ENCODE measurements at regions not wholly inside any gene's neighbourhood (a gene's known extent, or its start where the extent isn't known, plus 50 kb on each side); places are given as distances from the start of the nearest gene placed in this dataset.
"Not testable (repeated sequence)": the region's sequence is repeated elsewhere in the genome, so short reads cannot be mapped to it uniquely, and the experiment has no call there.

DNA sequence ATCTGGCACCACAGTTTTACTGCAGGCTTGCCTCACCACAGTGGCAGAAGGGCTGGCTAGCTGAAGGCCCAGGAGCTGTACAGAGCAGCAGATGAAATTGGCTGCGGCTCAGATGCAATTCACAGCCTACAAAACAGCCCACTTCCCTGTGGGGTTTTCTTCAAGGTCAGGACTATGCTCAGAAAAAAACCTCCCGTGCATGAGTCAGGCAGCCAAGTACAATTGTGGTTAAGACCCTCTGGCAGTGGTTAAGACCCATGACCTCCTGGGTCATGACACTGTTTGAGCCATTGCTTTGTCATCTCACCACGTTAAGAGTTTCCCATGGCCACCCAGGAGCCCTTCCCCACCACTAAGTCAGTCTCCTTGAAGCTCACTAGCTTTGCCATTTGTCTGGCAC lies 276.3 kb downstream of the HNRNPD start:
- TF ChIP-seq, protein P1, sequence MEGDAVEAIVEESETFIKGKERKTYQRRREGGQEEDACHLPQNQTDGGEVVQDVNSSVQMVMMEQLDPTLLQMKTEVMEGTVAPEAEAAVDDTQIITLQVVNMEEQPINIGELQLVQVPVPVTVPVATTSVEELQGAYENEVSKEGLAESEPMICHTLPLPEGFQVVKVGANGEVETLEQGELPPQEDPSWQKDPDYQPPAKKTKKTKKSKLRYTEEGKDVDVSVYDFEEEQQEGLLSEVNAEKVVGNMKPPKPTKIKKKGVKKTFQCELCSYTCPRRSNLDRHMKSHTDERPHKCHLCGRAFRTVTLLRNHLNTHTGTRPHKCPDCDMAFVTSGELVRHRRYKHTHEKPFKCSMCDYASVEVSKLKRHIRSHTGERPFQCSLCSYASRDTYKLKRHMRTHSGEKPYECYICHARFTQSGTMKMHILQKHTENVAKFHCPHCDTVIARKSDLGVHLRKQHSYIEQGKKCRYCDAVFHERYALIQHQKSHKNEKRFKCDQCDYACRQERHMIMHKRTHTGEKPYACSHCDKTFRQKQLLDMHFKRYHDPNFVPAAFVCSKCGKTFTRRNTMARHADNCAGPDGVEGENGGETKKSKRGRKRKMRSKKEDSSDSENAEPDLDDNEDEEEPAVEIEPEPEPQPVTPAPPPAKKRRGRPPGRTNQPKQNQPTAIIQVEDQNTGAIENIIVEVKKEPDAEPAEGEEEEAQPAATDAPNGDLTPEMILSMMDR (IDR thresholded peaks at IDR 0.05; ENCODE audit: insufficient read depth in 1 of 2, low read depth in 1 of 2, low read length in 1 of 2, severe bottlenecking in 1 of 2, unreplicated experiment in 1 of 2): no peak
- no peaks in the 10 kb centered on the region for H3K4me1 ChIP-seq
- no peaks in the 10 kb centered on the region for H3K36me3 ChIP-seq (ENCODE audit: control insufficient read depth, insufficient read depth, low read length)
- H3K27me3 ChIP-seq (replicated peaks; ENCODE audit: control insufficient read depth, insufficient read depth, low read length): no peaks in the 10 kb centered on the region
- Mint-ChIP-seq H3K4me1 (ENCODE audit: low read depth, unreplicated experiment) (no peaks in the 10 kb centered on the region), H3K4me3 (ENCODE audit: unreplicated experiment) (no peak overlapping the region), H3K9me3 (ENCODE audit: unreplicated experiment) (no peaks in the 10 kb centered on the region), H3K27me3 (ENCODE audit: insufficient read depth, unreplicated experiment) (peaks cover 4% of the 10 kb centered on the region), H3K36me3 (ENCODE audit: insufficient read depth, unreplicated experiment) (no peaks in the 10 kb centered on the region), H3K27ac (ENCODE audit: unreplicated experiment) (no peak overlapping the region)
- BruUV-seq (replicated peaks): no TSS peak
- intact Hi-C loops (cut with micrococcal nuclease; ENCODE audit: unreplicated experiment): no loop called here
- CTCF ChIA-PET: no interaction called here
- H3K9me3 ChIP-seq: no peaks in the 10 kb centered on the region
- no peak for DNase-seq
- no peak overlapping the region for H3K4me3 ChIP-seq (ENCODE audit: low read depth, low read length)
- POLR2A ChIA-PET: no interaction called here

DNA sequence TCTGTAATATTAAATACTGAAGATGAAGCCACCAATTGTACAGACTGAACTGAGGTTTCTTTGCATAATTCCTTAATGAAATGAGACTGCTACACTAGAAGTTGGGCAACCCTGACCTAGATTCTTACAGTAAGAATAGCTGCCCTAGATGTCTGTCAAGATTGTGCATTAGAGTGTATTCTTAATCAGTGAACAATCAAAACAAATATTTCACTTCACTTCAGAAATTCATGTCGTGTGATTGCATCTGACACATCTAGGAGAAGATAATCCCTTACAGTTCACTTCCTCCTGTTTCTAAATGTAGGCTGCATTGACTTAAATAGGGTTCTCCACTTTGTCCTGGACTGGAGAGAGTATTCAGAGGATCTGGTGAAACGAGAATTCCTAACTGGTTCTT lies 283.1 kb downstream of the HNRNPD start:
- H3K36me3 Mint-ChIP-seq (ENCODE audit: insufficient read depth, unreplicated experiment): no peaks in the 10 kb centered on the region
- H3K27me3 ChIP-seq (replicated peaks; ENCODE audit: control insufficient read depth, insufficient read depth, low read length): no peaks in the 10 kb centered on the region
- H3K4me3 Mint-ChIP-seq (ENCODE audit: unreplicated experiment): no peak overlapping the region
- H3K4me1 ChIP-seq: no peaks in the 10 kb centered on the region
- no TSS peak for BruUV-seq (replicated peaks)
- no peaks in the 10 kb centered on the region for H3K9me3 ChIP-seq
- no peaks in the 10 kb centered on the region for H3K27me3 Mint-ChIP-seq (ENCODE audit: insufficient read depth, unreplicated experiment)
- intact Hi-C loops (cut with micrococcal nuclease; ENCODE audit: unreplicated experiment): no loop called here
- H3K27ac Mint-ChIP-seq (ENCODE audit: unreplicated experiment): no peak overlapping the region
- no peak overlapping the region for H3K4me3 ChIP-seq (ENCODE audit: low read depth, low read length)
- no peaks in the 10 kb centered on the region for H3K9me3 Mint-ChIP-seq (ENCODE audit: unreplicated experiment)
- TF ChIP-seq, protein P1 (IDR thresholded peaks at IDR 0.05; ENCODE audit: insufficient read depth in 1 of 2, low read depth in 1 of 2, low read length in 1 of 2, severe bottlenecking in 1 of 2, unreplicated experiment in 1 of 2): no peak
- CTCF ChIA-PET: no interaction called here
- H3K4me1 Mint-ChIP-seq (ENCODE audit: low read depth, unreplicated experiment): no peaks in the 10 kb centered on the region
- no peaks in the 10 kb centered on the region for H3K36me3 ChIP-seq (ENCODE audit: control insufficient read depth, insufficient read depth, low read length)
- POLR2A ChIA-PET: no interaction called here
- DNase-seq: no peak

DNA sequence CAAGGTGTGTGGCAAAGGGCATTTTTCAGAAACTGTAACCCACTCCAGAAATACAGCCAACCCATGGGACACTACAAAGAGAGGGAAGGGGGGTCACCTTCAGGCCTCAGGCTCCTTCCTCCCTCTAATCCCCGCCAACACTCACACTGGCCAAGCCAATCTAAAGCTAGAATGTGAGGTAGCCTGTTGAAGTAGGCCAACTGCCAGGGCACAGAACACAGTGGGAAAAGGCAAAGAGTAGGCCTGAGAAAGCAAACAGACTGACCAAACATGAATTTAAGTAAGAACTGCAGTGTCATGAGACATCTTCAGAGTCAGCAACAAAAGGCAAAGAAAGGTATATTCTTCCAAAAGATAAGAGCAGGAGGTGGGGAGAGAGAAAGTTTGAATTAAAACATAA lies 289.0 kb downstream of the HNRNPD start:
- Histone ChIP-seq H3K4me1 (no peaks in the 10 kb centered on the region), H3K9me3 (no peaks in the 10 kb centered on the region), H3K36me3 (ENCODE audit: control insufficient read depth, insufficient read depth, low read length) (no peaks in the 10 kb centered on the region), H3K4me3 (ENCODE audit: low read depth, low read length) (no peak overlapping the region), H3K27me3 (replicated peaks; ENCODE audit: control insufficient read depth, insufficient read depth, low read length) (no peaks in the 10 kb centered on the region)
- H3K27me3 Mint-ChIP-seq (ENCODE audit: insufficient read depth, unreplicated experiment): no peaks in the 10 kb centered on the region
- ChIA-PET POLR2A (no interaction called here), CTCF (no interaction called here)
- no peak for DNase-seq
- H3K9me3 Mint-ChIP-seq (ENCODE audit: unreplicated experiment): no peaks in the 10 kb centered on the region
- no peaks in the 10 kb centered on the region for H3K36me3 Mint-ChIP-seq (ENCODE audit: insufficient read depth, unreplicated experiment)
- BruUV-seq (replicated peaks): no TSS peak
- H3K27ac Mint-ChIP-seq (ENCODE audit: unreplicated experiment): no peak overlapping the region
- intact Hi-C loops (cut with micrococcal nuclease; ENCODE audit: unreplicated experiment): no loop called here
- no peak overlapping the region for H3K4me3 Mint-ChIP-seq (ENCODE audit: unreplicated experiment)
- H3K4me1 Mint-ChIP-seq (ENCODE audit: low read depth, unreplicated experiment): no peaks in the 10 kb centered on the region
- TF ChIP-seq, protein P1 (IDR thresholded peaks at IDR 0.05; ENCODE audit: insufficient read depth in 1 of 2, low read depth in 1 of 2, low read length in 1 of 2, severe bottlenecking in 1 of 2, unreplicated experiment in 1 of 2): no peak

DNA sequence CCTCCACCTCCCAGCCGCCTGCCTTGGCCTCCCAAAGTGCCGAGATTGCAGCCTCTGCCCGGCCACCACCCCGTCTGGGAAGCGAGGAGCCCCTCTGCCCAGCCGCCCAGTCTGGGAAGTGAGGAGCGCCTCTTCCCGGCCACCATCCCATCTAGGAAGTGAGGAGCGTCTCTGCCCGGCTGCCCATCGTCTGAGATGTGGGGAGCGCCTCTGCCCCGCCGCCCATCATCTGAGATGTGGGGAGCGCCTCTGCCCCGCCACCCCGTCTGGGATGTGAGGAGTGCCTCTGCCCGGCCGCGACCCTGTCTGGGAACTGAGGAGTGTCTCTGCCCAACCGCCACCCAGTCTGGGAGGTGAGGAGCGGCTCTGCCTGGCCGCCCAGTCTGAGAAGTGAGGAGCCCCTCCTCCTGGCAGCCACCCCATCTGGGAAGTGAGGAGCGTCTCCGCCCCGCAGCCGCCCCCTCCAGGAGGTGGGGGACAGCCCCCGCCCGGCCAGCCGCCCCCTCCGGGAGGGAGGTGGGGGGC lies 296.3 kb downstream of the HNRNPD start:
- H3K27ac Mint-ChIP-seq (ENCODE audit: unreplicated experiment); CTCF ChIA-PET; POLR2A ChIA-PET; H3K36me3 Mint-ChIP-seq (ENCODE audit: insufficient read depth, unreplicated experiment); DNase-seq; H3K4me3 ChIP-seq (ENCODE audit: low read depth, low read length); H3K4me3 Mint-ChIP-seq (ENCODE audit: unreplicated experiment); intact Hi-C loops (cut with micrococcal nuclease; ENCODE audit: unreplicated experiment); H3K4me1 ChIP-seq; H3K4me1 Mint-ChIP-seq (ENCODE audit: low read depth, unreplicated experiment); BruUV-seq (replicated peaks); H3K36me3 ChIP-seq (ENCODE audit: control insufficient read depth, insufficient read depth, low read length); H3K9me3 ChIP-seq; H3K27me3 Mint-ChIP-seq (ENCODE audit: insufficient read depth, unreplicated experiment); H3K9me3 Mint-ChIP-seq (ENCODE audit: unreplicated experiment); H3K27me3 ChIP-seq (replicated peaks; ENCODE audit: control insufficient read depth, insufficient read depth, low read length): not testable (repeated sequence)

Data from Caco-2 (cell line).